Kidney epithelial cell (primary cell): ENCODE measurements at regions not wholly inside any gene's neighbourhood (a gene's known extent, or its start where the extent isn't known, plus 50 kb on each side); places are given as distances from the start of the nearest gene placed in this dataset.

Experiments used
- DNase-seq: peaks from one replicate; pipeline ENCODE4 v3.0.0-alpha.2; 2010; ENCODE audit warnings: low read depth
- H3K27me3 ChIP-seq: 2 replicates; pipeline ENCODE4 v1.6.0; 2011; ENCODE audit warnings: low read length; ENCODE audit not compliant: control insufficient read depth, insufficient read depth
- H3K36me3 ChIP-seq: 2 replicates; pipeline ENCODE4 v1.5.1; 2011; ENCODE audit warnings: low read length; ENCODE audit not compliant: control insufficient read depth, insufficient read depth
- H3K4me3 ChIP-seq: 2 replicates; pipeline ENCODE4 v1.5.1; 2011; ENCODE audit warnings: low read depth, mild to moderate bottlenecking, control low read depth, low read length
- TF ChIP-seq, protein P1 (sequence below): IDR thresholded peaks from 2 replicates; pipeline ENCODE4 v1.5.1; 2011; ENCODE audit warnings: mild to moderate bottlenecking, moderate library complexity, low read length, control low read depth, inconsistent platforms; ENCODE audit not compliant: insufficient read depth, poor library complexity, severe bottlenecking

- TF ChIP-seq, protein P1, sequence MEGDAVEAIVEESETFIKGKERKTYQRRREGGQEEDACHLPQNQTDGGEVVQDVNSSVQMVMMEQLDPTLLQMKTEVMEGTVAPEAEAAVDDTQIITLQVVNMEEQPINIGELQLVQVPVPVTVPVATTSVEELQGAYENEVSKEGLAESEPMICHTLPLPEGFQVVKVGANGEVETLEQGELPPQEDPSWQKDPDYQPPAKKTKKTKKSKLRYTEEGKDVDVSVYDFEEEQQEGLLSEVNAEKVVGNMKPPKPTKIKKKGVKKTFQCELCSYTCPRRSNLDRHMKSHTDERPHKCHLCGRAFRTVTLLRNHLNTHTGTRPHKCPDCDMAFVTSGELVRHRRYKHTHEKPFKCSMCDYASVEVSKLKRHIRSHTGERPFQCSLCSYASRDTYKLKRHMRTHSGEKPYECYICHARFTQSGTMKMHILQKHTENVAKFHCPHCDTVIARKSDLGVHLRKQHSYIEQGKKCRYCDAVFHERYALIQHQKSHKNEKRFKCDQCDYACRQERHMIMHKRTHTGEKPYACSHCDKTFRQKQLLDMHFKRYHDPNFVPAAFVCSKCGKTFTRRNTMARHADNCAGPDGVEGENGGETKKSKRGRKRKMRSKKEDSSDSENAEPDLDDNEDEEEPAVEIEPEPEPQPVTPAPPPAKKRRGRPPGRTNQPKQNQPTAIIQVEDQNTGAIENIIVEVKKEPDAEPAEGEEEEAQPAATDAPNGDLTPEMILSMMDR: no peak
- DNase-seq: no peak
- Histone ChIP-seq H3K36me3 (no peaks in the 10 kb centered on the region), H3K4me3 (no peak overlapping the region), H3K27me3 (no peaks in the 10 kb centered on the region)
These were observed 707.5 kb upstream of the ACTRT1 start for GRCh38 chrX:128759745-128760144.

DNA sequence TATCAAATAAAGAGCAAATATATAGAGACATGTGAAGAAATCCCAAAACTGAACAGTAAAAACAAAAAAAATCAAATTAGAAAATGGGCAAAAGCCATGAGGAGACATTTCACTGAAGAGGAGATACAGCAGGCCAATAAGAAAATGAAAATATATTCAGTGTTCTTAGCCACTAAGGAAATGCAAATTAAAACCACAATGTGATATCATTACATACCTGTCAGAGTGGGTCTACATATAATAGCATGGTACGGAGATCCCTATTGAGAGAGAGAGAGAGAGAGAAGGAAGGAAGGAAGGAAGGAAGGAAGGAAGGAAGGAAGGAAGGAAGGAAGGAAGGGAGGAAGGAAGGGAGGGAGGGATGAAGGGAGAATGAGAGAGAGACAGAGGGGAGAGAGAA lies 707.0 kb upstream of the ACTRT1 start:
- H3K27me3 ChIP-seq: no peaks in the 10 kb centered on the region
- TF ChIP-seq, protein P1: no peak
- DNase-seq: no peak
- no peaks in the 10 kb centered on the region for H3K36me3 ChIP-seq
- no peak overlapping the region for H3K4me3 ChIP-seq

DNA sequence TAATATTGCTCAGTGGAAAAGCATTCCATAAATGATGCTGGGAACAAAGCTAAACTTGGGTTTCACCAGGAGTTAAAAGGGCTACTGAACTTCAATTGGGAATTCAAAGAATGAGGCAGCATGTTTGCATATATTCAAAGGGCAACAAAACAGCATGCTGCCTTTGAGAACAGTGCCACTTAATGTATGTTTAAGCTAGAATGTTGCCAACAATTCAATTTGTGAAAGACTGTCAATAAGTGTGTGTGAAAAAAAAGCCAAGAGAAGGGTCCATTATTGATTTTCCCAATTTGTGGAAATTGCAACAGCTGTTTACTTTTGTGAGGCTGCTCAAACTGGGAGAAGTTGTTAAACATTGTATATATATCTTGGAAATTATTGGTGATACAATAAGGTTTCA lies 701.9 kb upstream of the ACTRT1 start:
- no peak for DNase-seq
- TF ChIP-seq, protein P1: no peak
- no peaks in the 10 kb centered on the region for H3K36me3 ChIP-seq
- H3K27me3 ChIP-seq: no peaks in the 10 kb centered on the region
- no peak overlapping the region for H3K4me3 ChIP-seq

GRCh38 chrX:128739539-128739938 lies 687.3 kb upstream of the ACTRT1 start:
- no peaks in the 10 kb centered on the region for H3K27me3 ChIP-seq
- H3K36me3 ChIP-seq: no peaks in the 10 kb centered on the region
- no peak overlapping the region for H3K4me3 ChIP-seq
- DNase-seq: no peak
- TF ChIP-seq, protein P1: no peak

DNA sequence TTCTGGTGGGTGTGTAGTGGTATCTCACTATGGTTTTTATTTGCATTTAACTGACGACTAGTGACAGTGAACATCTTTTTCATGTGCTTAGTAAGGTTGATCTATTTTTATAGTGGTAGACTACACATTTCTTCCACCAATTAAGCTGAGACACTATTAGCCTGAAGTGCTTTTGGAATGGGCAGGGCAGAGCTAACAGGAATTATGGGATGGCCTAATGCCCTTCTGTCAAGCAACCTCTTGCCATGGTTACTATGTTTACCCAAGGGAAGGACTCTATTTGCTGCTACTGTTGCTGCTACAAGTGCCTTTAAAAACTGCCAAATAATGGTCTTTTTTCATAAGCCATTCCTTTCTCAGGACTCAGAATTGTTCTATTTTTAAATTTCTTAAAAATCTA lies 676.7 kb upstream of the ACTRT1 start:
- DNase-seq: no peak

More for the DNA sequence above, 676.7 kb upstream of the ACTRT1 start:
- Histone ChIP-seq H3K4me3 (no peak overlapping the region), H3K36me3 (no peaks in the 10 kb centered on the region), H3K27me3 (no peaks in the 10 kb centered on the region)
- TF ChIP-seq, protein P1: no peak
